GM23338 (cell line): ENCODE measurements at regions not wholly inside any gene's neighbourhood (a gene's known extent, or its start where the extent isn't known, plus 50 kb on each side); places are given as distances from the start of the nearest gene placed in this dataset.

Experiments used
- ATAC-seq: fragments of 200-7000 bp; cut with Tn5 transposase; 3 replicates; pipeline ENCODE4 v1.9.1; 2020
- DNase-seq: peaks from one replicate; pipeline ENCODE4 v3.0.0-alpha.2; 2015; ENCODE audit warnings: low spot score
- H2AFZ ChIP-seq: fragments of 200-600 bp; sonication (generic); 2 replicates; pipeline ENCODE4 v1.8.0; 2016; ENCODE audit warnings: antibody characterized with exemption, mild to moderate bottlenecking, moderate library complexity
- H3F3A ChIP-seq: fragments of 200-600 bp; sonication (generic); replicated peaks from 2 replicates; pipeline ENCODE4 v1.8.0; 2017; ENCODE audit warnings: antibody characterized with exemption, mixed run types, low read depth
- H3K27ac ChIP-seq: fragments of 200-600 bp; sonication (generic); 2 replicates; pipeline ENCODE4 v1.6.1; 2016; ENCODE audit warnings: low read depth
- H3K27me3 ChIP-seq: fragments of 200-600 bp; sonication (generic); 2 replicates; pipeline ENCODE4 v1.8.0; 2016; ENCODE audit warnings: mild to moderate bottlenecking, mixed run types, moderate library complexity; ENCODE audit not compliant: insufficient read depth
- H3K36me3 ChIP-seq: fragments of 200-600 bp; sonication (generic); 2 replicates; pipeline ENCODE4 v1.8.0; 2016; ENCODE audit warnings: mild to moderate bottlenecking; ENCODE audit not compliant: insufficient read depth
- H3K4me1 ChIP-seq: fragments of 200-600 bp; sonication (generic); 2 replicates; pipeline ENCODE4 v1.8.0; 2016; ENCODE audit warnings: mild to moderate bottlenecking, moderate library complexity; ENCODE audit not compliant: insufficient read depth
- H3K4me2 ChIP-seq: fragments of 200-600 bp; sonication (generic); 2 replicates; pipeline ENCODE4 v1.7.1; 2017; ENCODE audit warnings: mixed run types
- H3K4me3 ChIP-seq: fragments of 200-600 bp; sonication (generic); 2 replicates; pipeline ENCODE4 v1.6.1; 2016; ENCODE audit warnings: mixed run types
- H3K79me2 ChIP-seq: fragments of 200-600 bp; sonication (generic); replicated peaks from 2 replicates; pipeline ENCODE4 v1.8.0; 2017; ENCODE audit warnings: mild to moderate bottlenecking; ENCODE audit not compliant: insufficient read depth
- H3K9me2 ChIP-seq: fragments of 200-600 bp; sonication (generic); 2 replicates; pipeline ENCODE4 v1.8.0; 2017; ENCODE audit not compliant: insufficient read depth
- H4K20me1 ChIP-seq: fragments of 200-600 bp; sonication (generic); replicated peaks from 2 replicates; pipeline ENCODE4 v1.8.0; 2017; ENCODE audit warnings: mild to moderate bottlenecking; ENCODE audit not compliant: insufficient read depth
- H3K27ac Mint-ChIP-seq: 2 replicates; pipeline ENCODE4 v1.8.0; 2020; ENCODE audit warnings: inconsistent platforms, mild to moderate bottlenecking, moderate library complexity, mixed read lengths
- H3K27me3 Mint-ChIP-seq: 3 replicates; pipeline ENCODE4 v1.8.0; 2022; ENCODE audit warnings: low read depth, mild to moderate bottlenecking, moderate library complexity, mixed read lengths, inconsistent platforms; ENCODE audit not compliant: insufficient read depth, poor library complexity
- H3K36me3 Mint-ChIP-seq: 3 replicates; pipeline ENCODE4 v1.8.0; 2021; ENCODE audit warnings: low read depth, mild to moderate bottlenecking, inconsistent platforms, moderate library complexity, mixed read lengths
- H3K4me1 Mint-ChIP-seq: 3 replicates; pipeline ENCODE4 v1.8.0; 2020; ENCODE audit warnings: mild to moderate bottlenecking, inconsistent platforms, mixed read lengths
- H3K4me3 Mint-ChIP-seq: 3 replicates; pipeline ENCODE4 v1.8.0; 2021; ENCODE audit warnings: moderate library complexity, mild to moderate bottlenecking, inconsistent platforms, mixed read lengths
- H3K9me3 Mint-ChIP-seq: 3 replicates; pipeline ENCODE4 v1.8.0; 2020; ENCODE audit warnings: moderate library complexity, mild to moderate bottlenecking, inconsistent platforms, mixed read lengths
- CREB1 ChIP-seq: fragments of 250-450 bp; sonication (Bioruptor Pico); IDR thresholded peaks from 2 replicates; pipeline ENCODE4 v1.5.0; 2020; ENCODE audit warnings: low read depth, mild to moderate bottlenecking, moderate library complexity
- EZH2 ChIP-seq: fragments of 200-600 bp; sonication (generic); IDR thresholded peaks from one replicate; pipeline ENCODE4 v1.8.0; 2017; ENCODE audit warnings: antibody characterized with exemption, mild to moderate bottlenecking, low read depth; ENCODE audit not compliant: unreplicated experiment
- EZH2phosphoT487 ChIP-seq: fragments of 200-600 bp; sonication (generic); IDR thresholded peaks from one replicate; pipeline ENCODE4 v1.8.1; 2018; ENCODE audit warnings: antibody characterized with exemption; ENCODE audit not compliant: unreplicated experiment
- JUNB ChIP-seq: IDR thresholded peaks from one replicate; pipeline ENCODE4 v1.6.1; 2016; ENCODE audit warnings: antibody characterized with exemption; ENCODE audit not compliant: unreplicated experiment
- NANOG ChIP-seq: IDR thresholded peaks from 2 replicates; pipeline ENCODE4 v1.6.1; 2016; ENCODE audit warnings: antibody characterized with exemption, borderline replicate concordance
- POLR2AphosphoS5 ChIP-seq: IDR thresholded peaks from 2 replicates; pipeline ENCODE4 v1.6.1; 2016; ENCODE audit warnings: antibody characterized with exemption, low read depth
- STAT1 ChIP-seq: IDR thresholded peaks from one replicate; pipeline ENCODE4 v1.6.1; 2016; ENCODE audit warnings: antibody characterized with exemption; ENCODE audit not compliant: unreplicated experiment
- ZNF114 ChIP-seq: fragments of 250-450 bp; sonication (Bioruptor Pico); IDR thresholded peaks from 2 replicates; pipeline ENCODE4 v1.5.0; 2020; ENCODE audit warnings: mild to moderate bottlenecking, moderate library complexity
- ZNF331 ChIP-seq: fragments of 250-450 bp; sonication (Bioruptor Pico); IDR thresholded peaks from 2 replicates; pipeline ENCODE4 v1.5.0; 2020; ENCODE audit warnings: low read depth, mild to moderate bottlenecking, moderate library complexity
- TF ChIP-seq, protein P1 (sequence below), 2 experiments: fragments of 200-600 bp in 1 of 2; sonication (generic) in 1 of 2; conservative IDR thresholded peaks; 2 replicates each; pipeline versions ENCODE4 v1.5.1 to v1.6.1; 2016 to 2017; ENCODE audit warnings: antibody characterized with exemption in 2 of 2, low read depth in 2 of 2, mild to moderate bottlenecking in 2 of 2, moderate library complexity in 1 of 2
- TF ChIP-seq, protein P2 (sequence below): IDR thresholded peaks from 2 replicates; pipeline ENCODE4 v1.6.1; 2016; ENCODE audit warnings: antibody characterized with exemption
- TF ChIP-seq, protein P3 (sequence below): fragments of 250-450 bp; sonication (Bioruptor Pico); IDR thresholded peaks from 2 replicates; pipeline ENCODE4 v1.5.0; 2020; ENCODE audit warnings: mild to moderate bottlenecking, moderate library complexity
- TF ChIP-seq, protein P4 (sequence below): IDR thresholded peaks from one replicate; pipeline ENCODE4 v1.6.1; 2018; ENCODE audit warnings: antibody characterized with exemption; ENCODE audit not compliant: unreplicated experiment

DNA sequence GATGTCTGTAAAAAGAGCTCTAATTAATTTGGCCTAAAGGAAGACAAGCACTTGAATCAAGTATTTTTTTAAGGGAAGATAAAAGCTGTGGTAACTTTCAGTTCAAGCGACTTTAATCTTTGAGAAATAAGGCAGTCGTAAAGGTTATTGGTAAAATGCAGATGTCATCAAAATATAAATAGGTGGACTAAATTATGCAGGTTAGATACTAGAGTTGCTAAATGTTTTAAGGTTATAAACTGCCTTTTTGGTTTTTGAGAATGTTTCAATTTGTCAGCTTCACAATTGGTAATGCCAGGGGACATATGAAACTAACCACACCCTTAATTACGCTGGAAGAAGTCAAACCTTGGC is 159.5 kb upstream of the OLIG3 start:
- Mint-ChIP-seq H3K9me3 (peaks cover 59% of the 10 kb centered on the region), H3K27ac (no peak overlapping the region), H3K27me3 (no peaks in the 10 kb centered on the region), H3K4me3 (no peak overlapping the region), H3K4me1 (no peaks in the 10 kb centered on the region), H3K36me3 (peaks cover 27% of the 10 kb centered on the region; the same call in 2 of the 3 replicates)
- Histone ChIP-seq H4K20me1 (no peaks in the 10 kb centered on the region), H3K4me1 (no peaks in the 10 kb centered on the region), H3K27me3 (no peaks in the 10 kb centered on the region), H3K4me2 (no peak overlapping the region), H3K79me2 (no peaks in the 10 kb centered on the region), H2AFZ (no peak overlapping the region), H3K36me3 (peaks cover 10% of the 10 kb centered on the region; the same call in 1 of the 2 replicates), H3K27ac (no peak overlapping the region), H3F3A (no peaks in the 10 kb centered on the region), H3K4me3 (no peak overlapping the region), H3K9me2 (0 out of 2 replicates have a peak, but pooled peaks cover 8% of the 10 kb centered on the region)
- DNase-seq: no peak
- TF ChIP-seq STAT1 (no peak), POLR2AphosphoS5 (no peak), ZNF114 (CRISPR knock-in tag) (no peak), EZH2 (no peak), ZNF331 (CRISPR knock-in tag) (no peak), JUNB (no peak), NANOG (no peak), EZH2phosphoT487 (no peak), CREB1 (CRISPR knock-in tag) (no peak)
- TF ChIP-seq, protein P1, sequence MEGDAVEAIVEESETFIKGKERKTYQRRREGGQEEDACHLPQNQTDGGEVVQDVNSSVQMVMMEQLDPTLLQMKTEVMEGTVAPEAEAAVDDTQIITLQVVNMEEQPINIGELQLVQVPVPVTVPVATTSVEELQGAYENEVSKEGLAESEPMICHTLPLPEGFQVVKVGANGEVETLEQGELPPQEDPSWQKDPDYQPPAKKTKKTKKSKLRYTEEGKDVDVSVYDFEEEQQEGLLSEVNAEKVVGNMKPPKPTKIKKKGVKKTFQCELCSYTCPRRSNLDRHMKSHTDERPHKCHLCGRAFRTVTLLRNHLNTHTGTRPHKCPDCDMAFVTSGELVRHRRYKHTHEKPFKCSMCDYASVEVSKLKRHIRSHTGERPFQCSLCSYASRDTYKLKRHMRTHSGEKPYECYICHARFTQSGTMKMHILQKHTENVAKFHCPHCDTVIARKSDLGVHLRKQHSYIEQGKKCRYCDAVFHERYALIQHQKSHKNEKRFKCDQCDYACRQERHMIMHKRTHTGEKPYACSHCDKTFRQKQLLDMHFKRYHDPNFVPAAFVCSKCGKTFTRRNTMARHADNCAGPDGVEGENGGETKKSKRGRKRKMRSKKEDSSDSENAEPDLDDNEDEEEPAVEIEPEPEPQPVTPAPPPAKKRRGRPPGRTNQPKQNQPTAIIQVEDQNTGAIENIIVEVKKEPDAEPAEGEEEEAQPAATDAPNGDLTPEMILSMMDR (conservative IDR thresholded peaks at IDR 0.05; ENCODE audit: low read depth in 2 of 2): no peak
- TF ChIP-seq, protein P2, sequence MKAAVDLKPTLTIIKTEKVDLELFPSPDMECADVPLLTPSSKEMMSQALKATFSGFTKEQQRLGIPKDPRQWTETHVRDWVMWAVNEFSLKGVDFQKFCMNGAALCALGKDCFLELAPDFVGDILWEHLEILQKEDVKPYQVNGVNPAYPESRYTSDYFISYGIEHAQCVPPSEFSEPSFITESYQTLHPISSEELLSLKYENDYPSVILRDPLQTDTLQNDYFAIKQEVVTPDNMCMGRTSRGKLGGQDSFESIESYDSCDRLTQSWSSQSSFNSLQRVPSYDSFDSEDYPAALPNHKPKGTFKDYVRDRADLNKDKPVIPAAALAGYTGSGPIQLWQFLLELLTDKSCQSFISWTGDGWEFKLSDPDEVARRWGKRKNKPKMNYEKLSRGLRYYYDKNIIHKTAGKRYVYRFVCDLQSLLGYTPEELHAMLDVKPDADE: no peak
- TF ChIP-seq, protein P3, sequence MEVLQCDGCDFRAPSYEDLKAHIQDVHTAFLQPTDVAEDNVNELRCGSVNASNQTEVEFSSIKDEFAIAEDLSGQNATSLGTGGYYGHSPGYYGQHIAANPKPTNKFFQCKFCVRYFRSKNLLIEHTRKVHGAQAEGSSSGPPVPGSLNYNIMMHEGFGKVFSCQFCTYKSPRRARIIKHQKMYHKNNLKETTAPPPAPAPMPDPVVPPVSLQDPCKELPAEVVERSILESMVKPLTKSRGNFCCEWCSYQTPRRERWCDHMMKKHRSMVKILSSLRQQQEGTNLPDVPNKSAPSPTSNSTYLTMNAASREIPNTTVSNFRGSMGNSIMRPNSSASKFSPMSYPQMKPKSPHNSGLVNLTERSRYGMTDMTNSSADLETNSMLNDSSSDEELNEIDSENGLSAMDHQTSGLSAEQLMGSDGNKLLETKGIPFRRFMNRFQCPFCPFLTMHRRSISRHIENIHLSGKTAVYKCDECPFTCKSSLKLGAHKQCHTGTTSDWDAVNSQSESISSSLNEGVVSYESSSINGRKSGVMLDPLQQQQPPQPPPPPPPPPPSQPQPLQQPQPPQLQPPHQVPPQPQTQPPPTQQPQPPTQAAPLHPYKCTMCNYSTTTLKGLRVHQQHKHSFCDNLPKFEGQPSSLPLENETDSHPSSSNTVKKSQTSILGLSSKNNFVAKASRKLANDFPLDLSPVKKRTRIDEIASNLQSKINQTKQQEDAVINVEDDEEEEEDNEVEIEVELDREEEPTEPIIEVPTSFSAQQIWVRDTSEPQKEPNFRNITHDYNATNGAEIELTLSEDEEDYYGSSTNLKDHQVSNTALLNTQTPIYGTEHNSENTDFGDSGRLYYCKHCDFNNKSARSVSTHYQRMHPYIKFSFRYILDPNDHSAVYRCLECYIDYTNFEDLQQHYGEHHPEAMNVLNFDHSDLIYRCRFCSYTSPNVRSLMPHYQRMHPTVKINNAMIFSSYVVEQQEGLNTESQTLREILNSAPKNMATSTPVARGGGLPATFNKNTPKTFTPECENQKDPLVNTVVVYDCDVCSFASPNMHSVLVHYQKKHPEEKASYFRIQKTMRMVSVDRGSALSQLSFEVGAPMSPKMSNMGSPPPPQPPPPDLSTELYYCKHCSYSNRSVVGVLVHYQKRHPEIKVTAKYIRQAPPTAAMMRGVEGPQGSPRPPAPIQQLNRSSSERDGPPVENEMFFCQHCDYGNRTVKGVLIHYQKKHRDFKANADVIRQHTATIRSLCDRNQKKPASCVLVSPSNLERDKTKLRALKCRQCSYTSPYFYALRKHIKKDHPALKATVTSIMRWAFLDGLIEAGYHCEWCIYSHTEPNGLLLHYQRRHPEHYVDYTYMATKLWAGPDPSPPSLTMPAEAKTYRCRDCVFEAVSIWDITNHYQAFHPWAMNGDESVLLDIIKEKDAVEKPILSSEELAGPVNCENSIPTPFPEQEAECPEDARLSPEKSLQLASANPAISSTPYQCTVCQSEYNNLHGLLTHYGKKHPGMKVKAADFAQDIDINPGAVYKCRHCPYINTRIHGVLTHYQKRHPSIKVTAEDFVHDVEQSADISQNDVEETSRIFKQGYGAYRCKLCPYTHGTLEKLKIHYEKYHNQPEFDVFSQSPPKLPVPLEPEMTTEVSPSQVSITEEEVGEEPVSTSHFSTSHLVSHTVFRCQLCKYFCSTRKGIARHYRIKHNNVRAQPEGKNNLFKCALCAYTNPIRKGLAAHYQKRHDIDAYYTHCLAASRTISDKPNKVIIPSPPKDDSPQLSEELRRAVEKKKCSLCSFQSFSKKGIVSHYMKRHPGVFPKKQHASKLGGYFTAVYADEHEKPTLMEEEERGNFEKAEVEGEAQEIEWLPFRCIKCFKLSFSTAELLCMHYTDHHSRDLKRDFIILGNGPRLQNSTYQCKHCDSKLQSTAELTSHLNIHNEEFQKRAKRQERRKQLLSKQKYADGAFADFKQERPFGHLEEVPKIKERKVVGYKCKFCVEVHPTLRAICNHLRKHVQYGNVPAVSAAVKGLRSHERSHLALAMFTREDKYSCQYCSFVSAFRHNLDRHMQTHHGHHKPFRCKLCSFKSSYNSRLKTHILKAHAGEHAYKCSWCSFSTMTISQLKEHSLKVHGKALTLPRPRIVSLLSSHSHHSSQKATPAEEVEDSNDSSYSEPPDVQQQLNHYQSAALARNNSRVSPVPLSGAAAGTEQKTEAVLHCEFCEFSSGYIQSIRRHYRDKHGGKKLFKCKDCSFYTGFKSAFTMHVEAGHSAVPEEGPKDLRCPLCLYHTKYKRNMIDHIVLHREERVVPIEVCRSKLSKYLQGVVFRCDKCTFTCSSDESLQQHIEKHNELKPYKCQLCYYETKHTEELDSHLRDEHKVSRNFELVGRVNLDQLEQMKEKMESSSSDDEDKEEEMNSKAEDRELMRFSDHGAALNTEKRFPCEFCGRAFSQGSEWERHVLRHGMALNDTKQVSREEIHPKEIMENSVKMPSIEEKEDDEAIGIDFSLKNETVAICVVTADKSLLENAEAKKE (CRISPR knock-in tag): no peak
- TF ChIP-seq, protein P4, sequence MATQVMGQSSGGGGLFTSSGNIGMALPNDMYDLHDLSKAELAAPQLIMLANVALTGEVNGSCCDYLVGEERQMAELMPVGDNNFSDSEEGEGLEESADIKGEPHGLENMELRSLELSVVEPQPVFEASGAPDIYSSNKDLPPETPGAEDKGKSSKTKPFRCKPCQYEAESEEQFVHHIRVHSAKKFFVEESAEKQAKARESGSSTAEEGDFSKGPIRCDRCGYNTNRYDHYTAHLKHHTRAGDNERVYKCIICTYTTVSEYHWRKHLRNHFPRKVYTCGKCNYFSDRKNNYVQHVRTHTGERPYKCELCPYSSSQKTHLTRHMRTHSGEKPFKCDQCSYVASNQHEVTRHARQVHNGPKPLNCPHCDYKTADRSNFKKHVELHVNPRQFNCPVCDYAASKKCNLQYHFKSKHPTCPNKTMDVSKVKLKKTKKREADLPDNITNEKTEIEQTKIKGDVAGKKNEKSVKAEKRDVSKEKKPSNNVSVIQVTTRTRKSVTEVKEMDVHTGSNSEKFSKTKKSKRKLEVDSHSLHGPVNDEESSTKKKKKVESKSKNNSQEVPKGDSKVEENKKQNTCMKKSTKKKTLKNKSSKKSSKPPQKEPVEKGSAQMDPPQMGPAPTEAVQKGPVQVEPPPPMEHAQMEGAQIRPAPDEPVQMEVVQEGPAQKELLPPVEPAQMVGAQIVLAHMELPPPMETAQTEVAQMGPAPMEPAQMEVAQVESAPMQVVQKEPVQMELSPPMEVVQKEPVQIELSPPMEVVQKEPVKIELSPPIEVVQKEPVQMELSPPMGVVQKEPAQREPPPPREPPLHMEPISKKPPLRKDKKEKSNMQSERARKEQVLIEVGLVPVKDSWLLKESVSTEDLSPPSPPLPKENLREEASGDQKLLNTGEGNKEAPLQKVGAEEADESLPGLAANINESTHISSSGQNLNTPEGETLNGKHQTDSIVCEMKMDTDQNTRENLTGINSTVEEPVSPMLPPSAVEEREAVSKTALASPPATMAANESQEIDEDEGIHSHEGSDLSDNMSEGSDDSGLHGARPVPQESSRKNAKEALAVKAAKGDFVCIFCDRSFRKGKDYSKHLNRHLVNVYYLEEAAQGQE: no peak
- no peak for ATAC-seq
